Stimulated activated naive B cell treated with anti-CD40 and anti-IgM and Interleukin-4, amounts not matched to agents 10 μg/mL and 1 μg/mL and 100 μg/mL, for 72 hours (primary cell): ENCODE measurements at regions not wholly inside any gene's neighbourhood (a gene's known extent, or its start where the extent isn't known, plus 50 kb on each side); places are given as distances from the start of the nearest gene placed in this dataset.
A peak's percentile ranks its signal among the peaks of the same experiment; 100 is the strongest.
"Not testable (repeated sequence)": the region's sequence is repeated elsewhere in the genome, so short reads cannot be mapped to it uniquely, and the experiment has no call there.

Experiments
- ATAC-seq, 2 donors: fragments of 150-1000 bp; cut with Tn5 transposase; replicated peaks; 2 replicates each; pipeline ENCODE4 v1.10.0; 2021; ENCODE audit warnings: moderate library complexity in 1 of 2
- DNase-seq: peaks from one replicate; pipeline ENCODE4 v3.0.0; 2021
- H3K27ac Mint-ChIP-seq: one replicate; pipeline ENCODE4 v1.8.0; 2022; ENCODE audit warnings: mild to moderate bottlenecking, mixed read lengths
- H3K27me3 Mint-ChIP-seq, 2 donors: one replicate each; pipeline ENCODE4 v1.8.0; 2022; ENCODE audit warnings: mixed read lengths in 2 of 2
- H3K36me3 Mint-ChIP-seq, 2 donors: one replicate each; pipeline ENCODE4 v1.8.0; 2022; ENCODE audit warnings: mixed read lengths in 2 of 2, mild to moderate bottlenecking in 1 of 2
- H3K4me1 Mint-ChIP-seq, 2 donors: one replicate each; pipeline ENCODE4 v1.8.0; 2022; ENCODE audit warnings: mixed read lengths in 2 of 2, mild to moderate bottlenecking in 1 of 2
- H3K4me3 Mint-ChIP-seq, 2 donors: one replicate each; pipeline ENCODE4 v1.8.0; 2022; ENCODE audit warnings: mild to moderate bottlenecking in 2 of 2, mixed read lengths in 2 of 2, moderate library complexity in 1 of 2
- H3K9me3 Mint-ChIP-seq, 2 donors: one replicate each; pipeline ENCODE4 v1.8.0; 2022; ENCODE audit warnings: mixed read lengths in 2 of 2, mild to moderate bottlenecking in 1 of 2

GRCh38 chr3:197459571-197459970 is 96.2 kb downstream of the BDH1 start:
- ATAC-seq, DNase-seq, H3K9me3 Mint-ChIP-seq, H3K4me3 Mint-ChIP-seq, H3K27ac Mint-ChIP-seq, H3K36me3 Mint-ChIP-seq: not testable (repeated sequence)
- Mint-ChIP-seq H3K4me1 (peaks cover 10 to 12% of the 10 kb centered on the region in 2 donors), H3K27me3 (peaks cover 3 to 12% of the 10 kb centered on the region in 2 donors)

GRCh38 chr3:197458906-197459470 is 96.8 kb downstream of the BDH1 start:
- DNase-seq (no peak), ATAC-seq (no peak)
- Mint-ChIP-seq H3K36me3 (peaks cover 0 to 3% of the 10 kb centered on the region in 2 donors), H3K4me3 (no peak overlapping the region), H3K9me3 (no peaks in the 10 kb centered on the region), H3K4me1 (peaks cover 10 to 12% of the 10 kb centered on the region in 2 donors), H3K27ac (no peak overlapping the region), H3K27me3 (peaks cover 0 to 12% of the 10 kb centered on the region in 2 donors)

- Mint-ChIP-seq H3K4me1 (peaks cover 10 to 12% of the 10 kb centered on the region in 2 donors), H3K27ac (no peak overlapping the region), H3K36me3 (peaks cover 0 to 3% of the 10 kb centered on the region in 2 donors), H3K9me3 (no peaks in the 10 kb centered on the region), H3K4me3 (no peak overlapping the region), H3K27me3 (peaks cover 0 to 12% of the 10 kb centered on the region in 2 donors)
- DNase-seq (peak; percentile 5), ATAC-seq (no peak)
These were observed 97.5 kb downstream of the BDH1 start for GRCh38 chr3:197458179-197458707.

GRCh38 chr3:197456261-197457091 is 99.3 kb downstream of the BDH1 start:
- Mint-ChIP-seq H3K27me3 (peaks cover 0 to 8% of the 10 kb centered on the region in 2 donors), H3K4me1 (peaks cover 10 to 12% of the 10 kb centered on the region in 2 donors), H3K9me3 (no peaks in the 10 kb centered on the region), H3K36me3 (peaks cover 0 to 3% of the 10 kb centered on the region in 2 donors), H3K4me3 (peak overlapping the region; percentile 87 to 88), H3K27ac (peak overlapping the region; percentile 87)
- ATAC-seq (peak; percentile 76 to 82), DNase-seq (peak; percentile 40)

DNA sequence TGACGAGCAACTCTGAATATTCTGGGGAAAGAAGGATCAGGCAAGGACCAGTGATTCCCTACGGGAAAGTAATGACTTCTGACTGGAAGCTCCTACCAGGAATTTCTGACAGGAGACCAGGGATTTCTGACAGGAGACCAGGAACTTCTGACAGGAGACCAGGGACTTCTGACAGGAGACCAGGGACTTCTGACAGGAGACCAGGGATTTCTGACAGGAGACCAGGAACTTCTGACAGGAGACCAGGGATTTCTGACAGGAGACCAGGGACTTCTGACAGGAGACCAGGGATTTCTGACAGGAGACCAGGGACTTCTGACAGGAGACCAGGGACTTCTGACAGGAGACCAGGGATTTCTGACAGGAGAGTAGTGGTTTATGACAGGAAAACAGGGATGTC is 100.9 kb downstream of the BDH1 start:
- not testable (repeated sequence) for H3K27me3 Mint-ChIP-seq, H3K27ac Mint-ChIP-seq, H3K36me3 Mint-ChIP-seq, H3K9me3 Mint-ChIP-seq, ATAC-seq, DNase-seq
- Mint-ChIP-seq H3K4me1 (peaks cover 10 to 12% of the 10 kb centered on the region in 2 donors), H3K4me3 (peak overlapping the region in 1 of 2 donors; percentile 88)

GRCh38 chr3:197454014-197454413 is 101.8 kb downstream of the BDH1 start:
- no peak for DNase-seq
- peaks cover 0 to 4% of the 10 kb centered on the region in 2 donors for H3K27me3 Mint-ChIP-seq
- no peaks in the 10 kb centered on the region for H3K9me3 Mint-ChIP-seq
- no peak overlapping the region for H3K4me3 Mint-ChIP-seq
- peaks cover 0 to 3% of the 10 kb centered on the region in 2 donors for H3K36me3 Mint-ChIP-seq
- ATAC-seq, result peak in 1 of 2 donors; percentile 47
- H3K27ac Mint-ChIP-seq, result no peak overlapping the region
- H3K4me1 Mint-ChIP-seq, result peaks cover 10 to 12% of the 10 kb centered on the region in 2 donors

DNA sequence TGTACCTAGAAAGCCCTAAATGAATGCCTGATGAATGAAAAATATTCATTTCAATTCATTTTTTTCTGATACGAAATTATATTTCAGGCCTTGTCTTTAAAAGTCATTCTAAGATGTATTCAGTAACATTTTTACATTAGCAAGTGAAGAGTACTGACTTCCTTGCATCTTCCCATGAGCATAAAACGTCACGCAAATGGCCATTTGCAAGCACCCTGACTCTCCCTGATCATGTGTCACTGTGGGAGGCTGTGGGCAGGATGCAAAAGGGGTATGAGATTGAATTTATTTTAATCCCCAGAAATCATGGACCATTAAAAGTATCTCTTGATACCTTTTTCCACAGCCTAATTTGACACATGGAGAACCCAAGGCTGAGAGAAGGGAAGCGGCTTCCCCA is 105.0 kb downstream of the BDH1 start:
- Mint-ChIP-seq H3K9me3 (no peaks in the 10 kb centered on the region), H3K27ac (no peak overlapping the region), H3K4me1 (peaks cover 5 to 7% of the 10 kb centered on the region in 2 donors), H3K36me3 (no peaks in the 10 kb centered on the region), H3K4me3 (no peak overlapping the region), H3K27me3 (peaks cover 10 to 11% of the 10 kb centered on the region in 2 donors)
- ATAC-seq (no peak), DNase-seq (no peak)

DNA sequence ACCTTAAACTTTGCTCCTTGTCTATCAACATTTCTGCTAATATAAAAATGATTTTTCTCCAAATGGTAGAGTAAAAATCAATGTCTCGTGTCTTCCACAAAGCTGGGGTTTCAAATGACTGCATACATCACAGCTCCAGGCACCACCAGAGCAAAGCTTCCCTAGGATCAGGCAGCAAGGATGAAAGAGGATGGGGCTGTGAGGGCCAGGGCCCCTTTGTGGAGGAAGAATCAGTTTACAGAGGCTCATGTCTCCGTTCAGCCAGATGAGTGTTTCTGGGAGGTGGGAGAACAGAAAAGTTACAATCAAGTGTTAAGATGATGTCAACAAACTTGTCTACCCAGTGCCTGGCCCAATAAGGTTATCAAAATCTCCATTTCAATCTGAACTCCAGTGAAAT is 105.5 kb downstream of the BDH1 start:
- H3K4me1 Mint-ChIP-seq, result peaks cover 0 to 2% of the 10 kb centered on the region in 2 donors
- no peaks in the 10 kb centered on the region for H3K9me3 Mint-ChIP-seq
- H3K27ac Mint-ChIP-seq, result no peak overlapping the region
- no peak overlapping the region for H3K4me3 Mint-ChIP-seq
- H3K27me3 Mint-ChIP-seq, result peaks cover 8 to 10% of the 10 kb centered on the region in 2 donors
- ATAC-seq (no peak), DNase-seq (no peak)
- H3K36me3 Mint-ChIP-seq, result no peaks in the 10 kb centered on the region

DNA sequence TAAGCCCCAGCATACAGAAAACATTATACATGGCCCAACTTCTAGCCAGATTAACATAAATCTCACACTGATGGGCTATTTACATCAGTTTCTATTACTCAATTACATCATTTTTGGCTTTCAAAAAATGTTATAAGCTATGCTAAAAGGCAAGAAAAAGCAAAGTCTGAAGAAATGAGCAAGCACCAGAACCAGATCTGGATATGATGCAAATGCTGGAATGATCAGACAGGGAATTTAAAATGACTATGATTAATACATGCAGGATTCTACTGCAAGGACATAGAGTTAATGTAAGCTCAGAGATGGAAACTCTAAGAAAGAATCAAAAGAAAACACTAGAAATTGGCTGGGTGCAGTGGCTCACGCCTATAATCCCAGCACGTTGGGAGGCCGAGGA is 106.6 kb downstream of the BDH1 start:
- H3K36me3 Mint-ChIP-seq, DNase-seq, H3K4me1 Mint-ChIP-seq, ATAC-seq, H3K27ac Mint-ChIP-seq, H3K9me3 Mint-ChIP-seq, H3K4me3 Mint-ChIP-seq: not testable (repeated sequence)
- peaks cover 13 to 17% of the 10 kb centered on the region in 2 donors for H3K27me3 Mint-ChIP-seq

- not testable (repeated sequence) for H3K4me1 Mint-ChIP-seq, H3K27ac Mint-ChIP-seq, H3K36me3 Mint-ChIP-seq, DNase-seq, H3K9me3 Mint-ChIP-seq, H3K4me3 Mint-ChIP-seq, ATAC-seq
- peaks cover 17 to 24% of the 10 kb centered on the region in 2 donors for H3K27me3 Mint-ChIP-seq
These were observed 108.0 kb downstream of the BDH1 start for GRCh38 chr3:197447781-197448180.

DNA sequence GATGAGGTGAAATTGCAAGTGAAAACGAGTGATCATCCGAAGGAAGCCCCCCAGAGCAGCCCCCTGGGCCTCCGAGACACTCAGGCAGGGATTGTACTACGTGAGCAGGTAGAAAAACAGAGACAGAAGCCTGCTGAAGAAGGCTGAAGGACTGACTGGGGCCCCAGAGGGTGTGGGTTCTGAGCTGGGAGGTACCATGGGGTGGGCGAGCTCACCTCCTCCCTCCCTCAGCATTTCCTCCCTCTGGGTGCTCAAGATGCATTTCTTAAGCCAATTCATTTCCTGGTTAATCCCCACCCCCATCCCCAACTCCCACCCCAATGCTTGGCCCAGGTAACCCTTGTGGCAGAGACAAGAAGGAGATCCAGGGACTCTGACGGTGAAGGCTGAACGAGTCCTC is 108.7 kb downstream of the BDH1 start:
- no peaks in the 10 kb centered on the region for H3K4me1 Mint-ChIP-seq
- DNase-seq (no peak), ATAC-seq (no peak)
- no peak overlapping the region for H3K27ac Mint-ChIP-seq
- H3K27me3 Mint-ChIP-seq, result peaks cover 18 to 31% of the 10 kb centered on the region in 2 donors
- H3K4me3 Mint-ChIP-seq, result no peak overlapping the region
- no peaks in the 10 kb centered on the region for H3K9me3 Mint-ChIP-seq
- no peaks in the 10 kb centered on the region for H3K36me3 Mint-ChIP-seq

- ATAC-seq (no peak), DNase-seq (no peak)
- Mint-ChIP-seq H3K9me3 (no peaks in the 10 kb centered on the region), H3K36me3 (no peaks in the 10 kb centered on the region), H3K4me1 (no peaks in the 10 kb centered on the region), H3K27me3 (peaks cover 22 to 34% of the 10 kb centered on the region in 2 donors), H3K4me3 (no peak overlapping the region), H3K27ac (no peak overlapping the region)
These were observed 109.1 kb downstream of the BDH1 start for GRCh38 chr3:197446700-197447056.

GRCh38 chr3:197445896-197446699 is 109.7 kb downstream of the BDH1 start:
- Mint-ChIP-seq H3K36me3 (no peaks in the 10 kb centered on the region), H3K27ac (no peak overlapping the region), H3K4me1 (no peaks in the 10 kb centered on the region), H3K27me3 (peaks cover 28 to 34% of the 10 kb centered on the region in 2 donors), H3K9me3 (no peaks in the 10 kb centered on the region), H3K4me3 (no peak overlapping the region)
- ATAC-seq (no peak), DNase-seq (no peak)

GRCh38 chr3:197444793-197445379 is 110.9 kb downstream of the BDH1 start:
- DNase-seq (no peak), ATAC-seq (no peak)
- Mint-ChIP-seq H3K4me3 (no peak overlapping the region), H3K9me3 (no peaks in the 10 kb centered on the region), H3K27ac (no peak overlapping the region), H3K36me3 (no peaks in the 10 kb centered on the region), H3K4me1 (no peaks in the 10 kb centered on the region), H3K27me3 (peaks cover 40 to 42% of the 10 kb centered on the region in 2 donors)
